ENCODE measurements at regions not wholly inside any gene's neighbourhood (a gene's known extent, or its start where the extent isn't known, plus 50 kb on each side); places are given as distances from the start of the nearest gene placed in this dataset.

DNA sequence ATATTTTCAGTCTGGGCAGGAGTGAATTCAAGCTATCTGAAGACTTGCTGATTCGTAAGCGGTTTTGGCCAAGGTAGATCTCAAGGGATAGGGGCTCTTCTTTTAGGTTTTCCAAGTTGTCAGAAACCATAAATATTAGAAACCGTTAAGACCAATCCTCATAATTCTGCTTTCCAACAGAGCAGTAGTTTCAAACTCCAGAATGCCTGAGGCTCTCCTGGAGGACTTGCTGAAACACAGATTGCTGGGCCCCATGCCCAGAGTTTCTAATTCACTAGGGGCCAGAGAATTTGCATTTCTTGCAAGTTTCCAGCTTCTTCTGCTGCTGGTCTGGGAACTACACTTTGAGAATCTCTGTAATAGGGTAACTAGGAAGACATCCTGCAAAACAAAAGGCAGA, 1855.7 kb upstream of the CELF4 start:
- TF ChIP-seq, protein P1, sequence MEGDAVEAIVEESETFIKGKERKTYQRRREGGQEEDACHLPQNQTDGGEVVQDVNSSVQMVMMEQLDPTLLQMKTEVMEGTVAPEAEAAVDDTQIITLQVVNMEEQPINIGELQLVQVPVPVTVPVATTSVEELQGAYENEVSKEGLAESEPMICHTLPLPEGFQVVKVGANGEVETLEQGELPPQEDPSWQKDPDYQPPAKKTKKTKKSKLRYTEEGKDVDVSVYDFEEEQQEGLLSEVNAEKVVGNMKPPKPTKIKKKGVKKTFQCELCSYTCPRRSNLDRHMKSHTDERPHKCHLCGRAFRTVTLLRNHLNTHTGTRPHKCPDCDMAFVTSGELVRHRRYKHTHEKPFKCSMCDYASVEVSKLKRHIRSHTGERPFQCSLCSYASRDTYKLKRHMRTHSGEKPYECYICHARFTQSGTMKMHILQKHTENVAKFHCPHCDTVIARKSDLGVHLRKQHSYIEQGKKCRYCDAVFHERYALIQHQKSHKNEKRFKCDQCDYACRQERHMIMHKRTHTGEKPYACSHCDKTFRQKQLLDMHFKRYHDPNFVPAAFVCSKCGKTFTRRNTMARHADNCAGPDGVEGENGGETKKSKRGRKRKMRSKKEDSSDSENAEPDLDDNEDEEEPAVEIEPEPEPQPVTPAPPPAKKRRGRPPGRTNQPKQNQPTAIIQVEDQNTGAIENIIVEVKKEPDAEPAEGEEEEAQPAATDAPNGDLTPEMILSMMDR (IDR thresholded peaks at IDR 0.05) = no peak
- TF ChIP-seq POLR2A (IDR thresholded peaks at IDR 0.05) = no peak
